Sciatic nerve (tissue), 2 donors: ENCODE measurements at regions not wholly inside any gene's neighbourhood (a gene's known extent, or its start where the extent isn't known, plus 50 kb on each side); places are given as distances from the start of the nearest gene placed in this dataset.

Source experiments
- ATAC-seq: fragments of 200-7000 bp; cut with Tn5 transposase; one replicate; pipeline ENCODE4 v1.9.1; 2020; ENCODE audit warnings: mild to moderate bottlenecking, moderate library complexity
- DNase-seq: peaks from one replicate; pipeline ENCODE4 v3.0.0-alpha.2; 2020; ENCODE audit warnings: low spot score
- intact Hi-C: fragments of 100-400 bp; cut with DNase I; formaldehyde crosslinking; loops from one replicate; pipeline ENCODE4 v1.14.2; 2022
- donor health status: DM: no; HTN: no; CAD: no.
- donor health status: DM: no; HTN: no; CAD: no.

GRCh38 chr13:22270881-22271280, 600.0 kb downstream of the FGF9 start:
- DNase-seq (no peak), ATAC-seq (no peak)
- intact Hi-C loops: no loop called here

DNA sequence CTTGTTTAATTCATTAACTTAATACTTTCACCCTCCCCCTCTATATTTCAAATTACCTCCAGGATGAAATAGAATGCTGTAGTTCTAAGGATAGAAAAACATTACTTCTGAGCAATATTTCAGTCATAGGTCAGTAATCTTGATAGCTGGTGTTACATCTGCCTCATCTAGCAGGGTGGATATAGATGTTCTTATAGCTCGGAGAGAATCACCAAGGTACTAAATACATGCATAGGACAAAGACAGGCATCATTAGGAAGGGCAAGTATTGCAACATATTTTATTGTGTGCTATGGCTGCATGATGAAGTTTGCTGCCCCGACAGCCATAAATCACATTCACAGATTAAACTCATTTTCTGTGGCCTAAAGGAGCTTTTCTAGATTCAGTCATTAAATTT, 601.0 kb downstream of the FGF9 start:
- intact Hi-C loops: no loop called here
- ATAC-seq: no peak
- no peak for DNase-seq

DNA sequence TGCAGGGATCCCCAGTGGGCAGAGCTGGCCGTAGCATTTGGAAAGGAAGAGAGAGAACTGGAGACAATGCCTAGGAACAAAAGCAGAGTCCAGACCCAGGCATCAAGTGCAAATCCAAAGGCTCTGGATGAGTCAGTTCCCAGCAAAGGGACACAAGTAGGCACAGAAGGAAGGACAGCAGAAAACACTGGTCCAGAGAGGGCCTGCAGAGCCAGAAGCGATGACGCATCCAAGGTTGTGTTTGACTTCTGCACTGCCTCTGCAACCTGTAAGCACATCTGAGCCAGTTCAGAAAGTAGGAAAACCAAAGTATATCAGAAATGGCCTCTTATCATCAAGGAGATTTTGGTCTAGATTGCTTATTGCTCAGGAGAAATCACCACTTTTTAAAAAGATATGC, 604.5 kb downstream of the FGF9 start:
- ATAC-seq: no peak
- intact Hi-C loops: no loop called here
- DNase-seq: no peak

- DNase-seq: no peak
- intact Hi-C loops: no loop called here
- ATAC-seq: no peak
These were observed 605.7 kb downstream of the FGF9 start for GRCh38 chr13:22276616-22277015.

DNA sequence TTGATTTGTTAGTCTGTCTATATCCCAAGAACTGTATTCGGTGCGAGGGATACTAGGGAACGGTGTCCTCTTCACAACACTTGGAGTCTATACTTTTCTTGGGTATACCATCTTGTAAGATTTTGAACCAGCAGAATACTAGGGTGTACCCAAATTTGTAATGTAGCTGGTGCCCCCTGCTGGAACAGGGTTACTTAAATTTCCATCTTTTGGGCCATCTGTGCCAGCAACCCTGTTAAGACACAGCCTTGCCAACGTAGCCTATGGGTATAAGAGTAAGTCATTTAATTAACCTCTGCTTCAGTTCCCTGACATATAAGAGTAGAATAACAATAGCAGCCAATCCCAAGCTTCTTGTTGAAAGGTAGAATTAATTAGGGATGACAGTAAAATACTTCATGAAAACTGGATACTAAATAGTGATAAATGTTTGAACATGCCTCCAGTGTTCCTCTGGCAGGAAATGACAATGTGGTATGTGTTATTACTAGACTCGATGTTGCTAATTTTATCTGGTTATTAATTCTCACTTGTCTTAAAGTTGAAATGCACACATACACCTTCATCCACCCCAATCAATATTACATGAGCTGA, 607.6 kb downstream of the FGF9 start:
- DNase-seq (peak; percentile 70), ATAC-seq (peak; percentile 57)
- intact Hi-C loops: no loop called here

GRCh38 chr13:22285867-22286266, 615.0 kb downstream of the FGF9 start:
- DNase-seq: no peak
- no peak for ATAC-seq
- intact Hi-C loops: no loop called here

DNA sequence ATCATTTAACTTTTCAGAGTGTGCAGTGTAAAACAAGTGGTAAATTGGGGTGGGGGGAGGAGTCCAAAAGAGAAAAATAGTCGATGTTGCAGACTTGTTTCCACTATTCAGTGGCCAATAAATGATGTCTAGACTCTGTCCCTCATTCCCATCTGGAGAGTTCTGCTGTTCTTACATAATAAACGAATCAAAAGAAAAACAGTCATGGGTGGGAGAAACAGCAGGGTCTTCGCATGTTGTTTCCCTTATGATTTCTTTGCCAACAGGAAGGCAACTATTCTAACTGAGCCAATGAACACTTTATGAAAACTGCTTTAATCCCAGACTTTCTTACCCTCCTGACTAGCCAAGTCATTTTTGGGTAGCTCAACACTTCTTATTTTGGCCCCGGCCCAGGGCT, 615.5 kb downstream of the FGF9 start:
- intact Hi-C loops: no loop called here
- no peak for ATAC-seq
- DNase-seq: no peak

DNA sequence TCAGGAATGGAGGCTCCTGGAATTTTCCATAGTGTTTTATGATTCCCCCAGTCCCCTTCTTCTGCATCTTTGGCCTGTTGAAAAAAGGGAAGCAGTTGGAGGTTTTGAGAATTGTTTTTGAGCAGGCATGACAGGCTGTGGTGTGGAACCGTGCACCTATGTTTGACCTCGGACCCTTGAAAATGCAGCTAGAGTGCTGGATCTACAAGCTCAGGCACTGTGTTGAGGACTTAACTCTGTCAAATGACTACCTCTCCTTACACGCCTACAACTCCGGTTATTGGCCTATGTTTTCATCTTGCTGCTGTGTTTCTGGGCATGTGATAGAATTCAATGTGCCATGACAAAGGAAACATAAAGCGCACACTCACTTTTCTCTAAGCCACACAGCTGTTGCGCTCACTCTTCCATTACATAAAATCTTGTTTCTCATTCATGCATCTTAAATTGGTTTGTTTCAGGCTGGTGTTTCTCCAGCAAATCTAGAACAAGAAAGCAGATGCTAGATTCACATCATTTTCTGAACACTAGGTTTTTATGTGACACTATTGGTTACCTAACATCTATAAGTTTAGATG, 616.6 kb downstream of the FGF9 start:
- intact Hi-C loops: no loop called here
- ATAC-seq: no peak

DNA sequence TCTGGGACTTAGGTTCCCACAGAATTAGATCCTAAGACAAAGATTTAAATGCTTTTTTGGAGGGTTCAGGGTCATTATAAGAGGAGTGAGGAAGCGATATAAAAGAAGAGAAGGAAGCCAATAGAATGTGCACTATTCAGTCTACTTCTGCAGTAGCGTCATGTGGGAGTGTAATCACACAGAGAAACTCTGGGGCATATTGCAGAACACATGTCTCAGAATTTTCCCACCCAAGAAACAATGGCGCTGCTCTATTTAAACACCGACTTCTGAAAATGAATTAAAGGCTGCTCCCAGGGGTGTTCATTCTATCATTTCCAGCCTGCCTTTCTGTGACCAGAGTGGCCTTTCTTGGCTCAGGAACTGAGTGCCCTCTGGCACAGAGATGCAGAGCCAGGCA, 617.6 kb downstream of the FGF9 start:
- intact Hi-C loops: no loop called here
- DNase-seq: no peak
- ATAC-seq: no peak

More for the DNA sequence above, 616.6 kb downstream of the FGF9 start:
- no peak for DNase-seq

DNA sequence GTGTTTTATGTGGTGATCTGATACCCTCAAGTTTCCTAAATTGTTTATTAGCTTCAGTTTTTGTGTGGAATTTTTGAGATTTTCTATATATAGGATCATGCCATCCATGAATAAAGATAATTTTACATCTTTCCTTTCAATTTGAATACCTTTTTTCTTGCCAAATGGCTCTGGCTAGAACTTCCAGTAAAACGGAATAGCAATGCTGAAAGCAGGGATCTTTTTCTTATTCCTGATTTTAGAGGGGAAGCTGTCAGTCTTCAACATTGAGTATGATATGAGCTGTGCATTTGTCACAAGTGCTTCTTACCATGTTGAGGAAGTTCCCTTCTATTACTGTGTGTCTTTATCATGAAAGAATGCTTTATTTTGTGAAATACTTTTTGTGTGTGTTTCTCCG, 618.8 kb downstream of the FGF9 start:
- intact Hi-C loops: no loop called here
- DNase-seq: no peak
- ATAC-seq: no peak

DNA sequence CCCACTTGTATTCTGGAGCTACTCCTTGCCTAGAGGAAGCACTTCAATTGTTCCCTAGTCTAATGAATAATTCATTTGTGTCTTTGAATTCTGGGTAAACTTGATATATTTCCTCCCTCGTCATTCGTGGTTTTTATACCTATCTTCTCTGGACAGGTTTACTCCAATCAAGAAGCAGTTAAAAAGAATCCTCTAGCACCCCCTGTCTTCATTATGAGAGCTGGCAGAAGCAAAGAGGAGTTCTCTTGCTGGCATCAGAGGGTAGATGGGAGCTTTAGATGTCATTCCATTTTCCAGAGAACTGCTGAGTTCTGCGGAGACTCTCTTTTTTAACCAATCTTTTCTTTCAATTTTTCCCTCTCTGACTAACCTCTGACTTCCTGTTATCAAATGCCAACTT, 627.7 kb downstream of the FGF9 start:
- intact Hi-C loops: no loop called here
- ATAC-seq (no peak), DNase-seq (no peak)

DNA sequence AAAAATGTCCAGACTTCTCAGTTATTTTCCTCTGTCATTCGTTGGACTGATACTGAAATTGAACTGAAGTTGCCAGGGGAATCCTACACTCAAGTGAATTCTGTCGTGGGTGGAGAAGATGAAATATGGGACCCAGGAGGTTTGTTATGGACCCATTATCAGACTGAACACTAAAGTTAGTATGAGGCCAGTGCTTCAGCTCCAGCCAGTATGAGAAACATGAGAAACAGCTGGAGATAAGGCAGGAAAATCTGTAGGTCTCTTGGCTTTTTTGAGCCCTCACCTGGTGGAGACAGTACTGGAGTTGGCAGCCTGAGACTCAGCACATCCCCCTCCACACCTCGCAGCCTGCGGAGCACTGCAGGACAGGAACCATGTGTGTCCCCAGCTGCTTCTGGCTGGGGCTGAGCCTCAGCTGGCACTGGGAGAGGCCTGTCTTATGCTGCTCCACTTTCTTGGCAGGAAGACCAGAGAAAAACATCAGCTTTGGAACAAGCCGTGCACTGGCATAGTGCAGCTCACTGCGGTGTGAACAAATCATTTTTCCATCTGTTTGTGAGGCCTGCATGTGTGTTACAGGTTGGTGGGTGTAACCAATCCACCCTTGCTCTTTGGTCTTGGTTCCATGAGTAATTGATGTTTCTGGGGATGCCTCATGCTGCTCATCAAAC, 641.0 kb downstream of the FGF9 start:
- intact Hi-C loops: no loop called here
- peak; percentile 65 for ATAC-seq
- DNase-seq: no peak

- ATAC-seq (no peak), DNase-seq (no peak)
- intact Hi-C loops: no loop called here
These were observed 641.5 kb downstream of the FGF9 start for GRCh38 chr13:22312405-22312803.

DNA sequence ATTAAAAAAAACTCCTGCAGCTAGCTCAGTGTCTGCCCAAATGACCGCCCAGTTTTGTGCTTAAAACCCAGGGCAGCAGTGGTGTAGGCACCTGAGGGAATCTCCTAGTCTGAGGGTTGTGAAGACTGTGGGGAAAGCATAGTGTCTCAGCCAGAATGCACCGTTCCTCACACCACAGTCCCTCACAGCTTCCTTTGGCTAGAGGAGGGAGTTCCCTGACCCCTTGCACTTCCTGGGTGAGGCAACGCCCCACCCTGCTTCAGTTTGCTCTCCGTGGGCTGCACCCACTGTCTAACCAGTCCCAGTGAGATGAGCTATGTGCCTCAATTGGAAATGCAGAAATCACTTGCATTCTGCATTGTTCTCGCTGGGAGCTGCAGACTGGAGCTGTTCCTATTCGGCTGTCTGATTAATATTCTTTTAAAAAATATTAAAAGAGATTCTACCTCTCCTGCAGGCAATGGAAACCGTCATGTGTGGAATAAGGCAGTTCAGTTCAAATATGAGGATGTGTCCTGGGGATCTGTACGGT, 645.7 kb downstream of the FGF9 start:
- DNase-seq (no peak), ATAC-seq (no peak)
- intact Hi-C loops: no loop called here

DNA sequence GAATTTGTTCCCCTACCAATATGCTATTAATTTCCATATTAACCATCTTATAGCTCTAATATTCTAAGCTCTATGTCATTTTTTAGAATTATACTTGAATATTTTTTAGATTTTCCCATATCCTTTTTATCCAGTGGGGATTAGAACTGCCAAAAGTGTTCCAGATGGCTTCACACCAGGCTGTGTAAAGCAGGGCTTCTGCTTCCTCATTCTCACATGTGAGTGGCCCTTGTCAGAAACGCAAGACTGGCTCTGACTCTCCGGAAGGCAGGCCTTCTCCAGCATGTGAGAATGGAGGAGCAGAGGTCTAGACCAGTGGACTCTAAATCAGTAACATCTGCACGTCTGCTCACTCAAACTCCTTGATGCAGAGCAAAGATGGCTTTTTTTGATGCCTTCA, 650.1 kb downstream of the FGF9 start:
- intact Hi-C loops: no loop called here
- DNase-seq (no peak), ATAC-seq (no peak)

GRCh38 chr13:22325761-22326160, 654.9 kb downstream of the FGF9 start:
- ATAC-seq: no peak
- intact Hi-C loops: no loop called here
- no peak for DNase-seq

DNA sequence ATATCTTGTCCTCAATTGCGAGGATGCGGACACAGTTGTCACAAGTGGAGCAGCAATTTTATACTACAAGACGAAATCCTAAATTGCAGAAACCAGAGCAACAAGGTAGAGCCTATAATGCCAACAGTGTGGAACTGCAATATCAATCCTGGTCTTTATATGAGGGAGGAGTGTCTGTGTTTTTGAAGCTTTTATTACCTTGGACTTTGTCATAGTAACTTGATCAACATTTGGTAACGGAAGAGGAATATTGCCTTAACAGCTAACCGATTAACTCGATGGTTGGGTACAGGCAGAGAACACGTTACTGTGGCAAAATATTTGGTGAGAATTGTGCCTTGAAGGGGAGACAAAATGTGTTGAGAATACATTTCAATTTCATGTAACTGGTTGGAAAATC, 661.5 kb downstream of the FGF9 start:
- intact Hi-C loops: no loop called here
- DNase-seq (no peak), ATAC-seq (no peak)

- DNase-seq: no peak
- intact Hi-C loops: no loop called here
- ATAC-seq: no peak
These were observed 665.6 kb downstream of the FGF9 start for GRCh38 chr13:22336460-22336859.

GRCh38 chr13:22357132-22357531, 686.3 kb downstream of the FGF9 start:
- ATAC-seq (no peak), DNase-seq (no peak)
- intact Hi-C loops: no loop called here

DNA sequence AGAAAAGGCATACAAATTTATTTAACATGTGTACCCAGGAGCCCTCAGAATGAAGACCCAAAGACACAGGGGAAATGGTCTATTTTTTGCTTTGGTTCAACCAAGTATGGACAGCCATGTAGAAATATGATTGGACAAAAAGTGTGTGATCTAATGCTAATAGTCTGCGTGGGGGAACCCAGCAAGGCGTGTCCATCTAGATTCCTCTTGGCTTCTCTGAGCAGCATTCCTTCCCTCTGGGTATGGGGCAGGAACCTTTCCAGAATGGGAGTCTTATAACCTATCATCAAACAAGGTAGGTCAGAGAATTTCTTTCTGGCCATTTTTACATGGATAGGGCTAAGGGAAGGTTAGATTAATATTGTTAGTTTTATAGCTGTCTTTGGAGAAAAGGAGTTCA, 698.2 kb downstream of the FGF9 start:
- ATAC-seq (no peak), DNase-seq (no peak)
- intact Hi-C loops: no loop called here

GRCh38 chr13:22369840-22370239, 699.0 kb downstream of the FGF9 start:
- ATAC-seq: no peak
- intact Hi-C loops: no loop called here
- no peak for DNase-seq
